ENCODE measurements at regions not wholly inside any gene's neighbourhood (a gene's known extent, or its start where the extent isn't known, plus 50 kb on each side); places are given as distances from the start of the nearest gene placed in this dataset.

DNA sequence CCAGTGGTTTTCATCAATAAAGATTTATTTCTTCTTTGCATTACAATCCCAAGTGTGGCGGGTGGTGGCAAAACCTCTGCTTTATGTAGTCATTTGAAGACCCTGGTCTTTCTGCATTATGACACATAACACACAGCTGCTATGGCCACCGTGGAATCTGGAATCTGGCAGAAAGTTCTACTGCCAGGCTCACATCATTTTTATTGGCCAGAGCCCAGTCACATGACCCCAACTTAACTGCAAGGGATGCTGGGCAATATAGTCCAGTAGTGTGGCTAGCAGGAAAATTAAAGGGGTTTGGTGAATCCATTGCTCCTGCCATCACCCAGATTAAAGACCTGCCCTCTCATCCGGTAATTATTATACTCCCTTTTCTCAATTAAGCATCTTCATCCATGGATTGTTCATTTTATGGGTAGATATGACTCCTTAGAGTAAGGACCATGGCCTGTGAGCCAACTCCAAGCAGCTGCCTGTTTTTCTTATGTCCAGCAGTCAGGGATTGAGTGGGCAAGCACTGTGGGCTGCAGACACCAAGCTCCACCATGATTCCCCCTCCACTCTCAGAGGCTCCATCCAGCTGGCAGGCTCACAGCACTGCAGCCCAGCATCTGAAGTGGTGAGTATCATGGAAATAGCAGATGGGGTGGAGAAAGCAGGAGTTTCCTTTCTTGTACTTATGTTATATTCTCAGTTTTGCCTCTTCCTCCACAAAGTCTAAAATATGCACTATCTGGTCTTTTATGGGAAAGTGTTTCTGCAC lies 1030.7 kb downstream of the AACS start:
- DNase-seq (ENCODE audit: low spot score) = no peak

DNA sequence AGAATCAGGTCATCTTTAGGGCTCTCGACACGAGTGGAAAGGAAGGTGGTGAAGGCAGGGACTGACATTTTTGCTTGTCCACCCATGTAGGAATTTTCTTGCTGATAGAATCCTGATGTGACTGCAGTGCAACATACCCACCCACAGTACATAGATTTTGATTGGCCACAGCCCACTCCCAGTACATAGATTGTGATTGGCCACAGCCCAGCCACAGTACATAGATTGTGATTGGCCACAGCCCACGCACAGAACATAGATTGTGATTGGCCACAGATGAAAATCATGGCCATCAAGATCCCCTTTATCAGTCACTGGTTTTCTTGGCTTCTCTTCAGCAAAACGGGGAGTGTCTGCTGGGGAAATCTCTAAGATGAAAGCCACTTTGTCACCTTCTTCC lies 1041.5 kb downstream of the AACS start:
- no peak for DNase-seq (ENCODE audit: low spot score)

DNA sequence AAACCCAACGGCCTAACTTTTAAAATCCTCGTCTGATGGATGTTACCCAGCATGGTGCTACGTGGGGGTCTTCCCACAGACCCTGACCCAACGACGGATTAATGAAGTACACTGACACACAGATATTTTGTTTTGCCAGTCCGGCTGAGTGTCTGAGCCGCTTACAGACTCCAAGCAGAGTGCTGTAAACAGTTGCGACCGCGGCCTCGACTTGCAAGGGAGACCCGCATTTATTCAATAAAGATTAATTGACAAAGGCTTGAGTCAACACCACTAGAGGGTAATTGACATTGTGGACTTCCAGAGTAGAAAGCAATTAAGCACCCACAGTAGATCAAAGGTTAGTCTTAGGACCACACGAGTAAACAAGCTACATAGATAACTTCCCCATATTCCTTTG lies 1042.4 kb downstream of the AACS start:
- no peak for DNase-seq (ENCODE audit: low spot score)

DNA sequence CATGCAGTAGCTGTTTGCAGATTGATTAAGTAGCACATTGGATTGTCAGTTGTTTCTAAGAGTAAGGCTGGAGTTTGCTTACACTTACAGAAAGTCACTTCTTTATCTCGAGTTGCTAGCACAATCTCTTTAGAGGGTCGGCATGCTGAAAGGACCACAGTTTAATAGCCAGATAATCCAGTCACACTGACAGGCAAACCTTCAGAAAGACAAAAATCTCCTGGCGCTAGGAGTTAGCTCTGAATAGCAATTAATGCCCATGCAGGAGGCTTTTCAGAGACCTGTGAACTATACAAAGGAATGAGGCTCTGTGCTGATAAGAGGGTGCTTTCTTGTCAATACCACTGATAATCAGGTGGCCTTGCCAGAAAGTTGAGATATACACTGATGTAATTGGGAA lies 1043.0 kb downstream of the AACS start:
- DNase-seq (ENCODE audit: low spot score) = no peak

DNA sequence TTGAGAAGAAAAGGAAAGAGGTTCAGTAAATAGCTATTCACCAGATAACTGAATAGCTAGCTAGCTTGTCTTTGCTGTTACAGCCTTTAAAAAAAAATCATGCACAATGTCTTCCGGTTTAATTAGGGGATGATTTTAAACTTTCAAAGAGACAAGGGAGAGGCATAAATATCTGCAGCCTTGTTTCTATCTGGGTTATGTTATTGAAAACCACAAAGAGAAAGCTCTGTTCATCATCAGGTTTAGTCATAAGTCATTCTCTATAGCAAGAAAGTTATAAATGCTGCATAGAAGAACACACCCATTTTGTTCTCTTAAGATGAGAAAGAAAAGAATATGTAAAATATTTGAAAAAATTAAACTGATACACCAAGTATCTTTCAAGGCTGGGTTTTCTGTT lies 1046.9 kb downstream of the AACS start:
- no peak for DNase-seq (ENCODE audit: low spot score)

DNA sequence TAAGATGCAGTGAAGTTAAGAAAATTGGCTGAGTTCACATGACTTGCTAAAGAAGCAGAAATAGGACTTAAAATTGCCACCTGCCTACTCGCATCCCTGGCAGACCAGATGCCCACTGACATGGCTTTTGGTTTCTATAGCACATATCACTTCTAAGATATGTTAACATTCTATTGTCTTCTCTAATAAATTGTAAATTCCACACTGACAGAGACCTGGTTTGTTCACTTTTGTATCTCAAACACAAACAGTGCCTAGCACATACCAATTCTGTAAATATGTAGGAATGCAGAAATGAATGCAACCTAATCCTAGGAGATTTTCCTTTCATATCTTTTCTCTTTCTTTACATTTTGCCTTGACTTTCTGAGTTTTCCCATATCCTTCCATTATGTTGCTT lies 1047.6 kb downstream of the AACS start:
- no peak for DNase-seq (ENCODE audit: low spot score)

DNA sequence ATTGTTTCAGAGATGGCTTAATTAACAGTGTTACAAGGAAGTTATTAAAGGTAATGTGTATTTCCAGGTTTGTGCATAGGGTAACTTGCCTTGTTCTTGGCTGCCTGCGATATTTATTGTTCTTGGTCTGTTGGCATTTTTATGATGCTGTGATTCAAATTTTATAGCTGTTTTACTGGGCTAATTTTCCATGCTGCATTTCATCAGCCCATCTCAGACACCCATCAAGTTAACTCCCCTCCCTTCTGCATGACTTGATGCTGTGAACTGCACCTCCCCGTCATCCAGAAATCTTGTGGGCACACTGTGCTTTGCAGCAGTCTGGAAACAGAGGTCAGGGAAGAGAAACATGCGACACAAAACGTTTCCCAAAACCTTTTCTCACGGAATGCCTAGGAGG lies 1049.2 kb downstream of the AACS start:
- DNase-seq (ENCODE audit: low spot score) = no peak

DNA sequence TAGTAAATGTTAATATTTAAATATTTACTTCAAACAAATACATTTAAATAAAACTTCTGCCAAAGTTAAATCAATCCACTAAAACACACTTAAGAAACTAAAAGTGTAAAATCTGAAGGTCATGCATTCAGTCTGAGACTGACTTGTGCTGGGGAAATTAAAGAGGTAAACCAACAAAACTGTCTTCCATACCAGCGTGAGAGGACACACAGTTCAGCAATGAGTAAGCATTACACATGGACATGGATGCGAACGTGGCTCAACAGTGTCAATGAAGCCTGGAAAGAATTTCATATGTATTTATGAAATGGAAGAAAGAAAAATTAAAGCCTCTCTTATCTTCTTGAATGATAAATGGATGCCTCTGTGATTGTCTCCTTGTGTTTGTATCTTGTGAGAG lies 1052.3 kb downstream of the AACS start:
- DNase-seq (ENCODE audit: low spot score) = no peak

DNA sequence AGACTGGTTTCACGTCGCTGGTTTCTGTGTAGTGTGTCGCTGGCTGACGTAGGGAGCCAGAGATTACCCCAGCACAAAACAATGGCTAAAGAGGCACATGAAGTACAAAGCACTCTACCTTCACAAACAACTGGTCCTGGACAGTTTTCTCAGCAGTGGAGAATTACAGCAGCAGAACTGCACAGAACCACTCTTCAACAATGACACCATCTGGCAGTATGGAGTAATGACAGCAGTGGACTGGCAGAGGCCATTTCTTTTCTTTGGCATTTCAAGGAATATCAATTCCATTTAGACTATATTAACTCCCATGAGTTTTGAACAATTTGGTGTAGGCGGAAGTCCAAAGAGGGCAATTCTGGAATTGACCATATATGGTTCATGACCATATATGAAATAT lies 1074.1 kb downstream of the AACS start:
- DNase-seq (ENCODE audit: low spot score) = no peak

DNA sequence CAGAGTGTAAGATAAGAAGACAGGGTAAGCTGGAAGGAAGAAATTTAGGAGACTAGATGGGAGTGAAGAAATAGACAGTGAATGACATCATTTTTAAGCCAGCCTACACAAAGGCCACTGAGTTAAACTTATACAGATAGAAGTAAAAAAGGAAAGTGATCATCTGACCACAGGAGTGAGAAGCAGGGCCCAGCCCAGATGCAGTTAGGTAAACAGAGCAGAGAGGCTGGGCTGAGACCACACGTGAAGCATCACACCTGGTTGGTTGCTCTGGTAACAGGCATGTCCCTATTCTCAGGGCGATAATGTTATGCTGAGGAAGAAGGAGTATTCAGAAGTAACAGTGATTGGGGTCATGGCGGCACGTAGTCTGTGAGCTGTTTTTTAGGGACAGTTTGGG lies 1079.4 kb downstream of the AACS start:
- DNase-seq (ENCODE audit: low spot score) = no peak

DNA sequence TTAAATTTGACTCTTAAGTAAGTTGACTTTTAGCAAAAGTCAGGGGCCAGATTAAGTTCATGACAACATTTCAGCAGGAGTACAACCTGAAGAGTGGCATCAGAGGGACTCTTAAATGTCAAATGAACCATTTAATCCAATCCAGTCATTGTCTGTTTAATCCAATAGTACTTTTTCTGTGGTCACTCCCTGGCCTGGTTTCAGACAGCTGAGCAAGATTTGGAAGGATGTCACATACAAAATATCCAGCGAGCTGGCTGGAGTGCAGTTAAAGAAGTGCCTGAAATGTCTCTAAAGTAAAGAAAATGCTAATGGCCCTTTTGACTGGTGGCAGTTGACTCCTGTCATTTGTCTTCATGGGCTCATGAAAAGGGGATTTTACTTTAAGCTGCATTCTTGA lies 1082.1 kb downstream of the AACS start:
- no peak for DNase-seq (ENCODE audit: low spot score)

DNA sequence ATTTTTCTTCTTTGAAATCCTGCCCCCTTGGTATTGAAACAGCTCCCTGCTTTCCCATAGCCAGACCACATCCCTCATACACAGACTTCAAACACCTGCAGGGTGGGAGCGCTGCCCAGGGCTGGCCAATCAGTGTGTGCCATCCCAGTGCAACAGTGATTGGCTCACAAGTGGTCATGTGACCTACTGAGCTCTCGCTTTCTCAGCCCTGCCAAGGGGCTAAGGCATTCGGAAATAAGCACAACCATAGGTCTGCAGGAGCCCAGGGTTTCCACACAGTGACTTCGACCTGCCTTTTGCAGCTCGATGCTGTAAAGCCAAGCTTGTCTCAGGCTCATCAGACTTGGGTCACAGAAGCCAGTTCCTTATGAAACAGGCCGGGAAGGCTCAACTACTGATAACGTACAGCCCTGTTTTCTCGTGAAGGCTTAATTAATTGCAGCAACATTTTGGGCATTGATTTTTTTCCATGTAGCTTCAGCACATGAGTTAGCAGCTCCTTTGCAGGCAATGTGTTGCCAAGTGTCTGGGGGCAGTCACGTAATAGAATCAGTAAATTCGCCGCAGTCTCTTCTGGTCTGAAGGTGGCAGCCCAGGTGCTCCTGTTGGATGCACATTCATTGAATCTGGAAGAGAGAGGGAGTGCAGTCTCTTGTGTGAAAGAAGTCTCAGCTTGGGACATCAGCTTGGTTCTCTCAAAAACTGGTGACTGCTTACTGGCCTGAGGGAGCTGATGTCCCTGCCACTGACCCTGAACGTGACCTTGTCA lies 1091.8 kb downstream of the AACS start:
- DNase-seq (ENCODE audit: low spot score) = no peak

DNA sequence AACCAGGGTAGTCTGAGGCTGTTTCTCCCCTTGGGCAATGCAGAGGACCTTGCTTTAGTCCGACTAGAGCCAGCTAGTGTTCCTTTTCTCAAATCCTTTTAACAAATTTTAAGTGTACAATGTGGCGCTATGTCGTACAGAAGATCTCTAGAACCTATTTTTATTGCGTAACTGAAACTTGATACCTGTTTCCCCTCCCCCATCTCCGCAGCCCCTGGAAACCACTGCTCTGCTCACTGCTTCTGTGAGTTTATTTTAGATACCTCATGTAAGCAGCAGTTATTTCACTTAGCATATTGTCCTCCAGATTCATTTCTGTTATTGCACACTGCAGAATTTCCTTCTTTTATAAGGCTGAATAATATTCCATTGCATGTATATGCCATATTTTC lies 1092.3 kb downstream of the AACS start:
- no peak for DNase-seq (ENCODE audit: low spot score)

DNA sequence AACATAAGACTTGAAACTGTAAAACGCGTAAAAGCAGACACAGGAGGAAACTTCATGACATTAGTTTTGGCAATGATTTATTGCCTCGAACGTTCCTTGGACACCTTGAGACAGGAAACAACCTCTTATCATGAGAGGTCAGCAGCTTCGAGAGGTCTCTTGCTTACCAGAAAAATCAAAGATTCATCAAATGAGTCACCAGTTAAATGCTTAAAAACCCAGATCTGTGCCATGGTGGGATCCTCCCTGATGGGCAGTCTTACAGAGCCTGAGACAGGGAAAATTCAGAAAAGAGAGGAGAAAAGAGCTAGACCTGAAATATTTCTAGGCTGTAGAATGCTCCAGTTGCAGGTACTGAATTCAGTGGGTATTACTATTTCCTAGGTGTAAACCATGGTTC lies 1093.9 kb downstream of the AACS start:
- no peak for DNase-seq (ENCODE audit: low spot score)

DNA sequence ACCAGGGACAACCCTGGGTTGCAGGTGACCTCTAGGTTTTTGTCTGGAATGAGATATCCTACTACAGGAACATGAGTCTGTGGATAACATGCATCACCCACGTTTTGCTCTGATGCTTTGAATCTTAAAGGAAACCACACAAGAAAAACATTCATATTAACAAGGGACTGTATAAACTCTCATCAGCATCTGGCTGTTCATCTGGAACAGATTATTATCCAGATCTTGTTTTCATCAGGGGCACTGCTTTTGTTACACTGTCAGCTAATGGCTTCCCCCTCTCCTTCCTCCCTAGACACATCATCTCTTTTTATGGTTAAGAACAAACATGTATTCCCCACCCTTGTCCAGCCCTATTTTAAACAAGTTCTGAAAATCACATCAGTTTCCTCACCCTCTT lies 1095.7 kb downstream of the AACS start:
- DNase-seq (ENCODE audit: low spot score) = no peak

DNA sequence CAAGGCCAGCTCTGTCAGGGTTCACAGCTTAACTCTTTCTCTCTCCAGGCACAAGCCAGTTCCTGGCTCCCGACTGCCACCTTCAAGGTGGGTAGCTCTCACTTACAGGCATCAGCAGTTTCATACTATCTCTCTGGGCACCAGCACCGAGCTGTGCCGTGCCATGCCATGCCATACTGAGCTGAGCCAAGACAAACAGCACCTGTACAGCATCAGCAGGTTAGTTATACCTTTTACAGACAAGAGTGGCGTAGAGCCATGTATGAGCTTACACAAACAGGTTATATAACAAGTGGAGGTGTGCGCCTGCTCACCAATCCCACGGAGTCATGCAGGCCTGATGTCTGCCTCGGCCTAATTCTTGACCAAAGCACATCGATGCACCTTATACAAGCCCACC lies 1098.7 kb downstream of the AACS start:
- DNase-seq (ENCODE audit: low spot score) = no peak

DNA sequence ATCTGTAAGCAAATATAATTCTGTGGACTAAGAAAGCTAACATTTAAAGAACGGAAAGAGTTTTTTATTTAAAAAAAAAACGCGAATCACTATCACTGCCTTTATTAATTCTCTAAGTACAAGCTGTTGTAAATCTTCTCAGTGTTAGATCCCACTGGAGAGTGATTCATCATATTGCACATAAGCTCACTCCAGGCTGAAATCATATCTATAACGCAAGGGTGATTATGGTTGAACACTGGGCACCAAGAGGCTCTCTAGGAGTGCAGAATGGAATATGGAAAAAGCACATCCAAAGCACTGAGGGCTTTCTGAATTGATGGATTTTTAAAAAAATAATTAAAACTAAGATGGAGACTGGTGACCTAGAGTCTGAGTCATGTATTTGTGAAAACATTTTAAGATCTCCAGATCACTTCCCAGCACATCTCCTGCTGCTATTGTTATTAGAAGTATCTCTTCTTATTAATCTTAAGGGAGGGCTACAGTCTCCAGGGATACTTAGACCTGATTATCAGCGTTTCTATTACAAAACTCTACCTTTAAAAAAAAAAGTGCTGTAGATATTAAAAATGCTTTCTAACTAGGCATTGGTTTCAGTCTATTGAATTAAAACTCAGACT lies 1106.8 kb downstream of the AACS start:
- no peak for DNase-seq (ENCODE audit: low spot score)

DNA sequence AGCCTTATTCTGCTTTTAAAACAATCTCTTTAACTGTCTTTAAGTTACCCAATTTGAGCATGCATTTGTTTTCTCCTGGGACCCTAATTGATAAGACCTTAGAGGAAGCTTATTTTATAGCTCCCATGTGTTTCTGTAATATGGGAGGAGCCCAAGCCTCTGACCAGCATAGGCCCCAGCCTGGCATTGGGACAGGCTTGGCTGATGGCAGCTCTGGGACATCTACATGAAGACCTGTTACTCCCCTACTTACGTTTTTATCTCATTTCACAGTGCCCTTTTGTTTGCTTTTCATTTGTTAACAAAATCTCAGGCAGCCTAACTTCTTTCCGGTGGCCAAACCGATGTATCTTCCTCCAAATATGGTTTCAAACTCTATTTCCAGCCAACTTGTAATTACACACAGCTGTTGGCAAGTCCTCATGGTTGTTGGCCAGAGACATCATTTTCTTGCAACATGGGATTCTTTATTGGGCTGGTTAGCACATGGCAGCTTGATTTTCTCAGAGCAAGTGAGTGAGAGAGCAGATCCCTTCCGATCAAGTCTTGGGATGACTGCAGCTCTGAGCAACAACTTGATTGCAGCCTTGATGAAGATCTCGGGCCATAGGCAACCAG lies 1117.5 kb downstream of the AACS start:
- DNase-seq (ENCODE audit: low spot score) = no peak

DNA sequence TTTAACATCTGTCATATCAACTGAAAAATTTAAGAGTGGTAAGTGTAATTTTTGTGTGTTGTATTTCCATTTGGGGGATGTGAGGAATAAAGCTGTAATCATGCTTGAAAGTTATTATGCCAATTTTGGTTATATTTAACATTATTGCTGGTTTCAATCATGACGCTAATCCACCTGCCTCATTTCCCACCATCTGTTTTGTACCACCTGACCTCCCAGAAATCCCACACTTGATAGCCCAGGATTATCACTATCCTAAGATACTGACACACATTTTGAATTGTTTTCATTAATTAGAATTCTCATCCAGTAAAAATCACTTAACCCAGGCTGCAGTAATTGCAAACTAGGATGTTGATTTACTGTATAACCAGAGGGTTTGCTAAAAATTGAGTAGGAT lies 1119.8 kb downstream of the AACS start:
- DNase-seq (ENCODE audit: low spot score) = no peak

DNA sequence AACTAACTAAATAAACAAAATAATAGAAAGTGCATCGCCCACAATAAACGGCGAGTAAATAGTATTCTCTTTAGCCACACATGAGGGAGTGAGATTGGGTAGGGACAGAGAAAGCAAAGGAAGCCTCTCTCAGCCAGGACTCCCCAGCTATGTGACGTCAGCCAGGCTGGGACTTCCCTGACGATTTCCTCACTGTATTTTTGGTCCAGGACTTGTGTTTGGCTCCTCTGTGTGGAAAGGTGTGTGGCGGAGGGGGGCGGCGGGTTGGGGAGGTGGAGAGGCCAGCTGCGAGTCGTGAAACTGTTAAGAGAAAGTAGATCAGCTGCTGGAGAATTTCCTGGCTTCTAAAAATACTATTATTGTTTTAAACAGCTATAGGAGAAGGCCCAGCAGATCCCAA lies 1124.6 kb downstream of the AACS start:
- no peak for DNase-seq (ENCODE audit: low spot score)

DNA sequence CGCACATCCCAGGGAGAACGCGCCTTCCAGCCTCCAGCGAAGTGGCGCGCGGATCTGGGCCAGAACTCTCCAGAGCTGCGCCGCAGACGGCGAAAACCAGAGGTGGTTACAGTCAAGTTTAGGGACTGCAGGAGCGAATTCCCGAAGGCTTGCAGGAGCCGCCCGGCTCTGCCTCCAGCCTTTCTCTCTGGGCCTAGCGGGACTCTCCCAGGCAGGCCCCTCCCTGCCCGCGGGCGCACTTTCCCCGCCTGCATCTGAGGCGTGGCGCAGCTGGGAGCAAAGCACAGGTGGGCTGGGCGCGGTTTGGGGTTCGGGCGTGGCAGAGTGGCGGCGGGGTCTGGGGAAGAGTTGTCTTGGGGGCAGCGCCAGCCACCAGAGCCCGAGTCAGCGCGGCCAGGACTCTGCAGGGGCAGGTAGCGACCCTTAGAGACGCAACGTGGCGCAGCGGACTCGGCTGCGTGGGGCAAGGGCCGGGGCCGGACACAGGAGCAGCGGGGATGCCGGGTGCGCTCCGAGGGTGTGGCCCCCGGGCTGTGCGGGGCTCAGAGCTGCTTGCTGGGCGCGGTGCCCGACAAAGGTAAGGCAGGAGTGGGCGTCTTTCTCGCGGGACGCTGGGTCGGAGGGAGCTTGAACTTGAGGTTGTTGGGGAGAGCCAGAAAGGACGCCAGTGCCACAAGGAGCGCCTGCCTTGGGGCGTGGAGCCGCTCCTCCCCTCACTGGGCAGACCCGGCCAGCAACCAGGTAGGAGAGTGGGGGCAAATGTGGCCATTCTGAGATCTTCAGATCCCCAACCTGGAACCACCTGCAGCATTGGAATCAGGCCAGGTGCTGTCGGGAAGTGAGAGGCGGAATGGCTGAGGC lies 1126.0 kb downstream of the AACS start:
- DNase-seq (ENCODE audit: low spot score) = no peak

DNA sequence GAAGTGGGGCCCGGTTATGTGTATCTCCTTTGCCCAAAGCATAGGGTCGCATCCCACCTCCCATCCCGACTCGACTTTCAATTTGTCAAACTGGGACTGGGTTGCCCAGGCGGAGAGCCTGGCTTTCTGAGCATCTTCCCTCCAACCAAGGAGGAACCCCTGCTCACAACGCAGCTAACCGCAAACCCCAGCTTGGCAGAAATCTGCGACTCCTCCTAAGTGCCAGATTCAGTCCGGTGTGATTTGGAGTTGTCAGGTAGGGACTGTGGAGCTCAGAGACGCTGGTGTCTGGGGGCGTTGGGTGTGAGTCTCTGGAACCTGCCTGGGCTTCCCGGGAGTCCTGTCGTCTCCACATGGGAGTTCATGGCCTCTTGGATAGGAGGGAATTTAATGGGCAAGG lies 1126.7 kb downstream of the AACS start:
- no peak for DNase-seq (ENCODE audit: low spot score)
